ENCODE measurements at regions not wholly inside any gene's neighbourhood (a gene's known extent, or its start where the extent isn't known, plus 50 kb on each side); places are given as distances from the start of the nearest gene placed in this dataset.

- Histone ChIP-seq H3K23me2 (ENCODE audit: low read depth, low read length) (no peaks in the 10 kb centered on the region), H2AK5ac (ENCODE audit: low read depth, low read length) (no peak overlapping the region), H3K56ac (replicated peaks; ENCODE audit: insufficient read length, low read depth, low read length) (no peak overlapping the region), H3K4me2 (ENCODE audit: insufficient read depth in 1 of 2, low read depth in 2 of 2, low read length in 2 of 2) (no peak overlapping the region), H3K9ac (replicated peaks in 1 of 4; ENCODE audit: extremely low read depth in 1 of 4, low read depth in 3 of 4, low read length in 3 of 4) (no peak overlapping the region), H3K79me1 (ENCODE audit: low read depth, low read length) (no peaks in the 10 kb centered on the region), H3K23ac (ENCODE audit: insufficient read length) (no peak overlapping the region), H3K79me2 (ENCODE audit: control insufficient read depth in 1 of 2, insufficient read depth in 2 of 2, low read length in 2 of 2) (no peaks in the 10 kb centered on the region), H3K9me3 (ENCODE audit: insufficient read depth in 2 of 2, low read depth in 1 of 2, low read length in 1 of 2) (no peaks in the 10 kb centered on the region), H3K4ac (replicated peaks; ENCODE audit: insufficient read length, low read depth, low read length) (no peak overlapping the region), H2BK5ac (ENCODE audit: low read depth, low read length) (no peak overlapping the region), H3K36me3 (ENCODE audit: control insufficient read depth in 2 of 4, insufficient read depth in 4 of 4, low read length in 3 of 4) (no peaks in the 10 kb centered on the region), H2BK20ac (ENCODE audit: low read length) (no peak overlapping the region), H3K27me3 (replicated peaks in 1 of 4; ENCODE audit: control insufficient read depth in 3 of 4, extremely low read depth in 1 of 4, insufficient read depth in 3 of 4, low read length in 3 of 4) (no peaks in the 10 kb centered on the region), H3K27ac (ENCODE audit: low read depth, low read length) (no peak overlapping the region), H2BK120ac (replicated peaks; ENCODE audit: low read depth, low read length) (no peak overlapping the region), H4K5ac (ENCODE audit: insufficient read length, low read depth, low read length) (no peak overlapping the region), H3K4me3 (ENCODE audit: extremely low read depth in 1 of 4, insufficient read depth in 2 of 4, low read depth in 3 of 4, low read length in 4 of 4) (no peak overlapping the region), H4K20me1 (replicated peaks in 1 of 2; ENCODE audit: control insufficient read depth in 1 of 2, insufficient read depth in 2 of 2, low read length in 2 of 2) (no peaks in the 10 kb centered on the region), H4K8ac (ENCODE audit: extremely low read depth, insufficient read depth, low read length) (no peak overlapping the region), H2BK12ac (ENCODE audit: low read depth, low read length) (no peak overlapping the region), H3K4me1 (replicated peaks in 1 of 4; ENCODE audit: control insufficient read depth in 3 of 4, insufficient read depth in 4 of 4, low read length in 3 of 4) (peaks cover 0 to 2% (median under 1%) of the 10 kb centered on the region in 4 experiments; a peak in 1 of 7 replicates), H3K18ac (ENCODE audit: extremely low read depth, low read length) (no peak overlapping the region), H2AFZ (ENCODE audit: low read length) (no peak overlapping the region), H2BK15ac (ENCODE audit: low read length) (no peak overlapping the region), H3K14ac (ENCODE audit: insufficient read length) (no peak overlapping the region), H4K91ac (replicated peaks; ENCODE audit: insufficient read length, low read length) (no peak overlapping the region)
- POLR2A ChIA-PET (ENCODE audit: partially characterized antibody) = no interaction called here
- DNase-seq (ENCODE audit: low read depth in 1 of 2, low spot score in 2 of 2) = no peak
- no peak for FAIRE-seq
- CTCF ChIA-PET (ENCODE audit: partially characterized antibody) = no interaction called here
- WGBS, 2 experiments (ENCODE audit: extremely low coverage in 1 of 2, insufficient coverage in 1 of 2, insufficient read length in 1 of 2, insufficient replicate concordance in 2 of 2, low coverage in 1 of 2, low lambda C conversion rate in 2 of 2, missing lambda C conversion rate in 1 of 2) = 84% methylated on average over 1 of the region's 1 CpG; no CpG with 5 or more reads in 1 of the 2 experiments
- no peak for TF ChIP-seq MAFK (IDR thresholded peaks at IDR 0.05; ENCODE audit: low read depth, low read length)
- TF ChIP-seq SRF (IDR thresholded peaks at IDR 0.05; ENCODE audit: low read depth, low read length) = no peak
Measured at GRCh38 chr15:92846741-92847140, 53.4 kb upstream of the CHD2 start.
